ENCODE measurements at regions not wholly inside any gene's neighbourhood (a gene's known extent, or its start where the extent isn't known, plus 50 kb on each side); places are given as distances from the start of the nearest gene placed in this dataset.

DNA sequence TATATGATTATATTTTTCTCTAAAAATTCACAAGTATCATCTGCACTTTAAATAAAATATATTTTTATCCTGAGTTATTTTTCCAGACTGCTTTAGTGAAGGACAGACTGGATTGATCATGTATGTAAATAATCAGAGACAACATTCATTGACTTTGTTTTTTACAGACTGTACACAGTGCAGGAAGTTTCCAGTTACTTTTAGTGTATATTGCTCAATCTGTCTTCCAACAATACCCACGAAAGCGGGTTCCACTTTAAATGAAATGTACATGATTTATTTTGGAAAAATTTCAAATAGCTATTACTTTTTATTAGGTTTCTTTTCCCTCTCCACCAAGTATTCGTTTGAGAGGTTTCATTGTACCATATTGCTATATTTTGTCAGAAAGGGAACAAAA is 497.0 kb downstream of the FSCB start:
- TF ChIP-seq, protein P1, sequence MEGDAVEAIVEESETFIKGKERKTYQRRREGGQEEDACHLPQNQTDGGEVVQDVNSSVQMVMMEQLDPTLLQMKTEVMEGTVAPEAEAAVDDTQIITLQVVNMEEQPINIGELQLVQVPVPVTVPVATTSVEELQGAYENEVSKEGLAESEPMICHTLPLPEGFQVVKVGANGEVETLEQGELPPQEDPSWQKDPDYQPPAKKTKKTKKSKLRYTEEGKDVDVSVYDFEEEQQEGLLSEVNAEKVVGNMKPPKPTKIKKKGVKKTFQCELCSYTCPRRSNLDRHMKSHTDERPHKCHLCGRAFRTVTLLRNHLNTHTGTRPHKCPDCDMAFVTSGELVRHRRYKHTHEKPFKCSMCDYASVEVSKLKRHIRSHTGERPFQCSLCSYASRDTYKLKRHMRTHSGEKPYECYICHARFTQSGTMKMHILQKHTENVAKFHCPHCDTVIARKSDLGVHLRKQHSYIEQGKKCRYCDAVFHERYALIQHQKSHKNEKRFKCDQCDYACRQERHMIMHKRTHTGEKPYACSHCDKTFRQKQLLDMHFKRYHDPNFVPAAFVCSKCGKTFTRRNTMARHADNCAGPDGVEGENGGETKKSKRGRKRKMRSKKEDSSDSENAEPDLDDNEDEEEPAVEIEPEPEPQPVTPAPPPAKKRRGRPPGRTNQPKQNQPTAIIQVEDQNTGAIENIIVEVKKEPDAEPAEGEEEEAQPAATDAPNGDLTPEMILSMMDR (IDR thresholded peaks at IDR 0.05) = no peak
- TF ChIP-seq EZH2 (IDR thresholded peaks at IDR 0.05; ENCODE audit: borderline replicate concordance, insufficient read depth, low read depth, low read length, poor library complexity, severe bottlenecking) = no peak

Data from B cell (primary cell).